ENCODE measurements at regions not wholly inside any gene's neighbourhood (a gene's known extent, or its start where the extent isn't known, plus 50 kb on each side); places are given as distances from the start of the nearest gene placed in this dataset.

- Histone ChIP-seq H3K4me3 (no peak overlapping the region), H3K27ac (replicated peaks in 1 of 4) (no peak overlapping the region), H3K4me1 (no peaks in the 10 kb centered on the region), H3K27me3 (peaks cover 0 to 57% (median 0%) of the 10 kb centered on the region in 4 donors), H3K36me3 (no peaks in the 10 kb centered on the region), H3K9me3 (no peaks in the 10 kb centered on the region)
- TF ChIP-seq EP300 (IDR thresholded peaks at IDR 0.05) (no peak), POLR2AphosphoS5 (IDR thresholded peaks at IDR 0.05) (no peak), POLR2A (IDR thresholded peaks at IDR 0.05; ENCODE audit: low read depth) (no peak), CTCF (IDR thresholded peaks at IDR 0.05) (no peak)
- 53% methylated on average over 6 of the region's 6 CpGs for WGBS
- intact Hi-C loops (cut with DNase I) = no loop called here
- no peak for DNase-seq (ENCODE audit: extremely low spot score)
Observed at GRCh38 chr11:119791701-119792151, 62.7 kb upstream of the NECTIN1 start.

DNA sequence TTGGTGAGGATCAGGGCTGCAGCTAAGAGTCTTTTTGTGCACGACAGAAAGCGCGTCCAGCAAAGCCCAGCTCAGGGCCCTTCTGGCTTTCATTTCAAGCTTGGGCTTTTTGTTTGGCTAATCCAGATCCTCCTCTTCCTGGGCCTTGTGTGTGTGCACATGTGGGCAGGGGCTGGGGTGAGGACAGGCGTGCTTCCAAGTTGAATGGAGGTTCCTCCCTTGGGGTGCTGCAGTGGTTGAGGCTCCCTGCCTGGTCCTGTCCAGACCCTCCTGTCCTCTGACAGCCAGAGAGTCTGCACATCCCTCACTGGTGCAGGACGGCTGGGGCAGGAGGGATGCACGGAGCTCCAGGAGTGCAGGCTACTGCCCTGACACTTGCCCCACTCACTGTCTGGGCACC is 62.0 kb upstream of the NECTIN1 start:
- no peak for DNase-seq (ENCODE audit: extremely low spot score)
- H3K27me3 ChIP-seq = peaks cover 0 to 50% (median 0%) of the 10 kb centered on the region in 4 donors
- WGBS = 59% methylated on average over 6 of the region's 6 CpGs
- H3K4me1 ChIP-seq = no peaks in the 10 kb centered on the region
- H3K36me3 ChIP-seq = no peaks in the 10 kb centered on the region
- H3K27ac ChIP-seq (replicated peaks in 1 of 4) = no peak overlapping the region
- H3K9me3 ChIP-seq = no peaks in the 10 kb centered on the region
- intact Hi-C loops (cut with DNase I) = no loop called here
- TF ChIP-seq EP300 (IDR thresholded peaks at IDR 0.05) (no peak), CTCF (IDR thresholded peaks at IDR 0.05) (no peak), POLR2A (IDR thresholded peaks at IDR 0.05; ENCODE audit: low read depth) (no peak), POLR2AphosphoS5 (IDR thresholded peaks at IDR 0.05) (no peak)
- no peak overlapping the region for H3K4me3 ChIP-seq

GRCh38 chr11:119790476-119790875 is 61.5 kb upstream of the NECTIN1 start:
- Histone ChIP-seq H3K36me3 (no peaks in the 10 kb centered on the region), H3K4me3 (no peak overlapping the region), H3K9me3 (no peaks in the 10 kb centered on the region), H3K27me3 (peaks cover 0 to 47% (median 0%) of the 10 kb centered on the region in 4 donors), H3K4me1 (no peaks in the 10 kb centered on the region), H3K27ac (replicated peaks in 1 of 4) (no peak overlapping the region)
- intact Hi-C loops (cut with DNase I) = no loop called here
- 60% methylated on average over 9 of the region's 9 CpGs for whole genome bisulfite sequencing
- TF ChIP-seq EP300 (IDR thresholded peaks at IDR 0.05) (no peak), POLR2AphosphoS5 (IDR thresholded peaks at IDR 0.05) (no peak), POLR2A (IDR thresholded peaks at IDR 0.05; ENCODE audit: low read depth) (no peak), CTCF (IDR thresholded peaks at IDR 0.05) (no peak)
- DNase-seq (ENCODE audit: extremely low spot score) = no peak

DNA sequence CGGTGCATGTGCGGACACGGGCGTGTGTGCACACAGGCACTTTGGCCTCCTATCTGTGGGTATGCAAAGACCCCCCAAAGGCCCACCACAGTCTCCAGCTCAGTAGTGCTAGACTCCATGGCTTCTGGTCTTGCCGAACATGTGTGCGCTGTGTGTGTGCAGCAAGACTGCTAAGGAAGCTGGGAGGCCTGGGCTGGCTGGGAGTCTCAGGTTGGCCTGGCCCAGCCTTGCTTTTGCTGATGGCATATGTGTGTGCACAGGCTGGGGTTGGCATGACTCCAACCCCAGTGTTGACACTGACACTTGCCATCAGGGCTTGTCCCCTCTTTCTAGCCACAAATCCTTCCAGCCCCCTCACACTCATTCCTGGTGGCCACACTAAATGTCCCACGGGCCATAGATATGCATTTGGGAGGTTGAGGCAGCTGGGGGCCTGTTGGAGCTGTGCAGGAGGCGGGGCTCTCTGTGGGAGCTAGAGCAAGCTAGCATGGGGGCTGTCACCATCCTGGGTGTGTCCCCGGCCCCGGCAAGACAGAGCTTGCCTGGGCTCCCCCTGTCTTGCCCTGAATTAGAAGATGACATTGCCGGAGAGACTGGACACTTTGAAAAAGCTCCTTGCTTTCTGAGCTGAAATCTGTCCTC is 60.9 kb upstream of the NECTIN1 start:
- WGBS = 91% methylated on average over 9 of the region's 11 CpGs
- H3K4me3 ChIP-seq = no peak overlapping the region
- no peak for DNase-seq (ENCODE audit: extremely low spot score)
- no peaks in the 10 kb centered on the region for H3K9me3 ChIP-seq
- no peak overlapping the region for H3K27ac ChIP-seq (replicated peaks in 1 of 4)
- no peaks in the 10 kb centered on the region for H3K36me3 ChIP-seq
- TF ChIP-seq POLR2AphosphoS5 (IDR thresholded peaks at IDR 0.05) (no peak), POLR2A (IDR thresholded peaks at IDR 0.05; ENCODE audit: low read depth) (no peak), CTCF (IDR thresholded peaks at IDR 0.05) (no peak), EP300 (IDR thresholded peaks at IDR 0.05) (no peak)
- intact Hi-C loops (cut with DNase I) = no loop called here
- H3K27me3 ChIP-seq = peaks cover 0 to 44% (median 0%) of the 10 kb centered on the region in 4 donors
- no peaks in the 10 kb centered on the region for H3K4me1 ChIP-seq
